Endodermal cell (in vitro differentiated cells): ENCODE measurements at regions not wholly inside any gene's neighbourhood (a gene's known extent, or its start where the extent isn't known, plus 50 kb on each side); places are given as distances from the start of the nearest gene placed in this dataset.

Source experiments
- DNase-seq: peaks from one replicate; pipeline ENCODE4 v3.0.0-alpha.2; 2017
- H3K27ac ChIP-seq: 2 replicates; pipeline ENCODE4 v1.5.1; 2013; ENCODE audit warnings: mild to moderate bottlenecking, low read depth, low read length, moderate library complexity
- H3K27me3 ChIP-seq: 2 replicates; pipeline ENCODE4 v1.6.1; 2013; ENCODE audit warnings: mild to moderate bottlenecking, low read length, moderate library complexity; ENCODE audit not compliant: insufficient read depth, control insufficient read depth, poor library complexity, severe bottlenecking
- H3K36me3 ChIP-seq: 2 replicates; pipeline ENCODE4 v1.7.0; 2013; ENCODE audit warnings: mild to moderate bottlenecking, low read length, moderate library complexity; ENCODE audit not compliant: control insufficient read depth, insufficient read depth
- H3K4me1 ChIP-seq: one replicate; pipeline ENCODE4 v1.7.0; 2013; ENCODE audit warnings: low read length; ENCODE audit not compliant: control insufficient read depth, insufficient read depth
- H3K4me3 ChIP-seq: 2 replicates; pipeline ENCODE4 v1.5.1; 2013; ENCODE audit warnings: mild to moderate bottlenecking, low read length, moderate library complexity
- H3K9ac ChIP-seq: 2 replicates; pipeline ENCODE4 v1.6.1; 2013; ENCODE audit warnings: mild to moderate bottlenecking, low read length, moderate library complexity; ENCODE audit not compliant: poor library complexity, severe bottlenecking; ENCODE audit errors: extremely low read depth
- H3K9me3 ChIP-seq: 2 replicates; pipeline ENCODE4 v1.6.1; 2013; ENCODE audit warnings: mild to moderate bottlenecking, low read length, moderate library complexity; ENCODE audit not compliant: control insufficient read depth
- H3K27ac Mint-ChIP-seq: 2 replicates; pipeline ENCODE4 v1.8.0; 2020; ENCODE audit warnings: mixed read lengths
- H3K27me3 Mint-ChIP-seq: 2 replicates; pipeline ENCODE4 v1.8.0; 2021; ENCODE audit warnings: mild to moderate bottlenecking, mixed read lengths; ENCODE audit not compliant: insufficient read depth
- H3K36me3 Mint-ChIP-seq: 2 replicates; pipeline ENCODE4 v1.8.0; 2020; ENCODE audit warnings: low read depth, mixed read lengths
- H3K4me1 Mint-ChIP-seq: 2 replicates; pipeline ENCODE4 v1.8.0; 2020; ENCODE audit warnings: mixed read lengths
- H3K4me3 Mint-ChIP-seq: 2 replicates; pipeline ENCODE4 v1.8.0; 2020; ENCODE audit warnings: mild to moderate bottlenecking, moderate library complexity, mixed read lengths
- H3K9me3 Mint-ChIP-seq: 2 replicates; pipeline ENCODE4 v1.8.0; 2020; ENCODE audit warnings: mild to moderate bottlenecking, mixed read lengths
- WGBS, 2 experiments: methylation state at CpG; one replicate each; pipeline versions ENCODE4 v1.1.5 to v1.1.7; 2013; ENCODE audit warnings: missing lambda C conversion rate in 2 of 2, mixed read lengths in 1 of 2; ENCODE audit not compliant: insufficient coverage in 1 of 2, insufficient read length in 1 of 2; 5-methylcytosine and 5-hydroxymethylcytosine counted together
- TF ChIP-seq, protein P1 (sequence below): fragments of 200-600 bp; sonication (generic); conservative IDR thresholded peaks from 2 replicates; pipeline ENCODE4 v1.5.0; 2021; ENCODE audit warnings: antibody characterized with exemption, mild to moderate bottlenecking

DNA sequence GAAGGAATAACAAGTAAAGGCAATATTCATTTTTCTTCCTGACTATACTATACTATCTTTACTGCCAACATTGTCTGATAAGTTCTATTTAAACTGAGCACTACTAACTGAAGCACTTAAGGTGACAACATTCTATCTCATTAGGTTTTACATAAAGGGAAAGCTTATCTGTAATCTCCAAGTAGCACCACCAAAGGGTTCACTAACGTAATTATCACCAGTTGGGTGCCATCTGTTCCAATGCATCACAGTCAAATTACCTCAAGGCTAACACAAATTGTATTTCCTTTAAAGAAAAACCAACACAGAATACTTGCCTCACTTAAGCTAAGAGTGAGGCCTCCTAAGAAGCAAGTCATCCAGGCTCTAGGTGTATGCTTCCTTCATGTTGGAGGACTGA is 453.8 kb downstream of the RAP2B start:
- H3K27ac ChIP-seq: no peak overlapping the region
- H3K9ac ChIP-seq: no peak overlapping the region
- peaks cover 44% of the 10 kb centered on the region for H3K4me1 Mint-ChIP-seq
- no peaks in the 10 kb centered on the region for H3K27me3 ChIP-seq
- H3K36me3 Mint-ChIP-seq: no peaks in the 10 kb centered on the region
- no peaks in the 10 kb centered on the region for H3K27me3 Mint-ChIP-seq
- peaks cover 20% of the 10 kb centered on the region for H3K4me1 ChIP-seq
- H3K4me3 ChIP-seq: no peak overlapping the region
- peaks cover 4% of the 10 kb centered on the region for H3K9me3 Mint-ChIP-seq
- H3K27ac Mint-ChIP-seq: no peak overlapping the region
- no peak overlapping the region for H3K4me3 Mint-ChIP-seq
- WGBS, 2 experiments: 18 to 100% methylated on average over 1 of the region's 1 CpG
- H3K9me3 ChIP-seq: peaks cover 12% of the 10 kb centered on the region
- H3K36me3 ChIP-seq: no peaks in the 10 kb centered on the region
- TF ChIP-seq, protein P1, sequence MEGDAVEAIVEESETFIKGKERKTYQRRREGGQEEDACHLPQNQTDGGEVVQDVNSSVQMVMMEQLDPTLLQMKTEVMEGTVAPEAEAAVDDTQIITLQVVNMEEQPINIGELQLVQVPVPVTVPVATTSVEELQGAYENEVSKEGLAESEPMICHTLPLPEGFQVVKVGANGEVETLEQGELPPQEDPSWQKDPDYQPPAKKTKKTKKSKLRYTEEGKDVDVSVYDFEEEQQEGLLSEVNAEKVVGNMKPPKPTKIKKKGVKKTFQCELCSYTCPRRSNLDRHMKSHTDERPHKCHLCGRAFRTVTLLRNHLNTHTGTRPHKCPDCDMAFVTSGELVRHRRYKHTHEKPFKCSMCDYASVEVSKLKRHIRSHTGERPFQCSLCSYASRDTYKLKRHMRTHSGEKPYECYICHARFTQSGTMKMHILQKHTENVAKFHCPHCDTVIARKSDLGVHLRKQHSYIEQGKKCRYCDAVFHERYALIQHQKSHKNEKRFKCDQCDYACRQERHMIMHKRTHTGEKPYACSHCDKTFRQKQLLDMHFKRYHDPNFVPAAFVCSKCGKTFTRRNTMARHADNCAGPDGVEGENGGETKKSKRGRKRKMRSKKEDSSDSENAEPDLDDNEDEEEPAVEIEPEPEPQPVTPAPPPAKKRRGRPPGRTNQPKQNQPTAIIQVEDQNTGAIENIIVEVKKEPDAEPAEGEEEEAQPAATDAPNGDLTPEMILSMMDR: no peak
- DNase-seq: no peak

DNA sequence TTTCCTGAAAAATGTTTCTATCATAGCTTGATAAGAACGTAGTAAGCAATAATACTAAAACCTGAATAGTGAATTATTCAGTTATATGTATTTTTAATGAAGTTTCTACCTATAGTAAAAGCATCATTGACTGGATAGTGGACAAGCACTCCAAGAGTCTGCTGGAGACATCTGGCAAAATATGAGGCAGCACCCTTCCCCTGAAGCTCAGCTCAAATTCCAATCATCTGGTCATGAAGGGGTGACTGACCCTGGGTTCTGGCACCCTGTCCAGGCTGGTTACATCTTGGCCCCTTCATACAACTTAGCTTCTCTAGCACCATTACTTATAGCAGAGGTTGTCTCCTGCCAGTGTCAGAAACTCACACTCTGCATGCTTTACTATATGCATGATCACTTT is 455.4 kb downstream of the RAP2B start:
- Histone ChIP-seq H3K9me3 (peaks cover 17% of the 10 kb centered on the region), H3K27me3 (no peaks in the 10 kb centered on the region), H3K4me1 (peaks cover 20% of the 10 kb centered on the region), H3K27ac (no peak overlapping the region), H3K9ac (no peak overlapping the region), H3K4me3 (no peak overlapping the region), H3K36me3 (no peaks in the 10 kb centered on the region)
- WGBS, 2 experiments: 20% methylated on average over 1 of the region's 1 CpG; no CpG with 5 or more reads in 1 of the 2 experiments
- Mint-ChIP-seq H3K27ac (no peak overlapping the region), H3K4me1 (peaks cover 46% of the 10 kb centered on the region), H3K4me3 (no peak overlapping the region), H3K27me3 (no peaks in the 10 kb centered on the region), H3K36me3 (no peaks in the 10 kb centered on the region), H3K9me3 (peaks cover 10% of the 10 kb centered on the region)
- DNase-seq: no peak
- TF ChIP-seq, protein P1: no peak

DNA sequence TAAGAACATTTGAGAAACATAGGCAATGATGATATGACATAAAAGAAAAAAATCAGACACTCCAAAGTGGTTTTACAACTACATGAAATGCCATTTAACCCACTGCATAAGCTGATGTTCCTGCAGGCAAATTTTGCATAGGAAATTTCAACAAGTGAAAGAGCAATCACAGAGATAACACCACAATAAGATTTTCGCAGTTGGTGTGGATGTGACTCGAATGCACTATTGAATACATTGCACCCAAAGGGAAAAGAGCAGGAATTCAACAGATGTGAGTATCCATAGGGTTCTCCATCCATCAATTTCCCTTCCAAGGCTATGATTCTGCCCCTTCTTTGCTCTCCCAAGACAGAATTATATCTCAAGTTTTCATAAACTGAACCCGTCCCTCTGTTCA is 456.1 kb downstream of the RAP2B start:
- Histone ChIP-seq H3K4me1 (peaks cover 20% of the 10 kb centered on the region), H3K9ac (no peak overlapping the region), H3K27ac (no peak overlapping the region), H3K9me3 (peaks cover 17% of the 10 kb centered on the region), H3K4me3 (no peak overlapping the region), H3K36me3 (no peaks in the 10 kb centered on the region), H3K27me3 (no peaks in the 10 kb centered on the region)
- 85 to 100% methylated on average over 2 to 3 of the region's 3 CpGs for WGBS, 2 experiments
- TF ChIP-seq, protein P1: no peak
- Mint-ChIP-seq H3K4me1 (peaks cover 43% of the 10 kb centered on the region), H3K4me3 (no peak overlapping the region), H3K36me3 (no peaks in the 10 kb centered on the region), H3K27me3 (no peaks in the 10 kb centered on the region), H3K9me3 (peaks cover 10% of the 10 kb centered on the region), H3K27ac (no peak overlapping the region)
- no peak for DNase-seq
